Lower lobe of right lung (tissue), 2 donors: ENCODE measurements at regions not wholly inside any gene's neighbourhood (a gene's known extent, or its start where the extent isn't known, plus 50 kb on each side); places are given as distances from the start of the nearest gene placed in this dataset.

Experiments used
- ATAC-seq, 2 donors: fragments of 200-7000 bp; cut with Tn5 transposase; one replicate each; pipeline ENCODE4 v1.9.1; 2020 to 2022; ENCODE audit warnings: mild to moderate bottlenecking in 2 of 2, moderate library complexity in 2 of 2
- DNase-seq: peaks from one replicate; pipeline ENCODE4 v3.0.0-alpha.2; 2020
- H3K27ac ChIP-seq: fragments of 200-600 bp; one replicate; pipeline ENCODE4 v1.8.0; 2022
- H3K27me3 ChIP-seq: fragments of 200-600 bp; one replicate; pipeline ENCODE4 v1.8.0; 2022; ENCODE audit warnings: low read depth
- H3K36me3 ChIP-seq: fragments of 200-600 bp; one replicate; pipeline ENCODE4 v1.8.0; 2022; ENCODE audit warnings: mild to moderate bottlenecking
- H3K4me1 ChIP-seq: fragments of 200-600 bp; one replicate; pipeline ENCODE4 v1.8.0; 2022
- H3K4me3 ChIP-seq: fragments of 200-600 bp; one replicate; pipeline ENCODE4 v1.8.0; 2022; ENCODE audit warnings: mild to moderate bottlenecking
- H3K9me3 ChIP-seq: fragments of 200-600 bp; one replicate; pipeline ENCODE4 v1.8.0; 2022
- intact Hi-C: fragments of 100-400 bp; cut with DNase I; formaldehyde crosslinking; loops from one replicate; pipeline ENCODE4 v1.11.0; 2022
- TF ChIP-seq, protein P1 (sequence below): fragments of 200-600 bp; IDR thresholded peaks from one replicate; pipeline ENCODE4 v1.8.0; 2022; ENCODE audit warnings: antibody characterized with exemption, mild to moderate bottlenecking
- donor health status: DM: no; HTN: yes; CAD: no; lungs with severe emphysema.

DNA sequence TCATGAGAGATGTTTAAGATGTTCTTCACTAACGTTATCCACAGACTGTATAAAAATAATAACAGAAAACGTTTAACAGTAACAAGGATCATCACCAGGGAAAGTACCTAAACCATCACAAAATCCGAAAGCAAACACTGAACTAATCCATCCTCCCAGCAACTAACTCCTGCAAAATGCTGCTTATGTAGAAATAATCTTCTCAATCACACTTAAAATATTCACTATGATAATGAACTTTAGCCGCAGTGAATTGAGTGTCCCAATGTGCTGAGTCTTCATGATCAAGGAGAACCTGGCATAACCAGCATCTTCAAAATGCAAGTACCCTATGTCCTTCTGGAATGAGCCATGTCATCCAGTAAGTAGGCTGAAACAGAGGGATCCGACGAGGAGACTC is 166.1 kb downstream of the LTN1 start:
- Histone ChIP-seq H3K36me3 (no peaks in the 10 kb centered on the region), H3K27ac (no peak overlapping the region), H3K9me3 (no peaks in the 10 kb centered on the region), H3K4me1 (peaks cover 11% of the 10 kb centered on the region), H3K4me3 (no peak overlapping the region), H3K27me3 (no peaks in the 10 kb centered on the region)
- intact Hi-C loops = no loop called here
- DNase-seq = no peak
- TF ChIP-seq, protein P1, sequence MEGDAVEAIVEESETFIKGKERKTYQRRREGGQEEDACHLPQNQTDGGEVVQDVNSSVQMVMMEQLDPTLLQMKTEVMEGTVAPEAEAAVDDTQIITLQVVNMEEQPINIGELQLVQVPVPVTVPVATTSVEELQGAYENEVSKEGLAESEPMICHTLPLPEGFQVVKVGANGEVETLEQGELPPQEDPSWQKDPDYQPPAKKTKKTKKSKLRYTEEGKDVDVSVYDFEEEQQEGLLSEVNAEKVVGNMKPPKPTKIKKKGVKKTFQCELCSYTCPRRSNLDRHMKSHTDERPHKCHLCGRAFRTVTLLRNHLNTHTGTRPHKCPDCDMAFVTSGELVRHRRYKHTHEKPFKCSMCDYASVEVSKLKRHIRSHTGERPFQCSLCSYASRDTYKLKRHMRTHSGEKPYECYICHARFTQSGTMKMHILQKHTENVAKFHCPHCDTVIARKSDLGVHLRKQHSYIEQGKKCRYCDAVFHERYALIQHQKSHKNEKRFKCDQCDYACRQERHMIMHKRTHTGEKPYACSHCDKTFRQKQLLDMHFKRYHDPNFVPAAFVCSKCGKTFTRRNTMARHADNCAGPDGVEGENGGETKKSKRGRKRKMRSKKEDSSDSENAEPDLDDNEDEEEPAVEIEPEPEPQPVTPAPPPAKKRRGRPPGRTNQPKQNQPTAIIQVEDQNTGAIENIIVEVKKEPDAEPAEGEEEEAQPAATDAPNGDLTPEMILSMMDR = no peak
- no peak for ATAC-seq

DNA sequence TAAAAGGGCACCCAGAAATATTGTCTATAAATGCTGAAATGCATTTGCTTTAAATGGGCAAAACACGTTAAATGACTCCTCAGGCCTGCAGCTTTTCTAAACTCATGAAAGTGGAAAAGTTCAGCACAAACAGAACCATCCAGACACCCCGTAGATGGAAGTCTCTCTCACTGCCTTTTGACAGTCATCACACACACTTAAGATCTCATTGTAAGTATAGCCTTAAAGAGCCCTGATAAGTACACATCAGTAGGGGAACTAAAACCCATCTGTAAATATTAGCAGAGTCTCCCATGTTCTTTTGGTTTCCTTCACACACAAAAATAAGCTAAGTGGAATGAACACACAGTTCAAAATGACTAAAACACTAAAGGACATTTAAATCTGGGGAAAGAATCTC is 166.7 kb downstream of the LTN1 start:
- H3K4me3 ChIP-seq = no peak overlapping the region
- H3K36me3 ChIP-seq = no peaks in the 10 kb centered on the region
- TF ChIP-seq, protein P1 = no peak
- no peaks in the 10 kb centered on the region for H3K27me3 ChIP-seq
- no peaks in the 10 kb centered on the region for H3K9me3 ChIP-seq
- intact Hi-C loops = no loop called here
- ATAC-seq (no peak), DNase-seq (no peak)
- no peak overlapping the region for H3K27ac ChIP-seq
- H3K4me1 ChIP-seq = peaks cover 11% of the 10 kb centered on the region

DNA sequence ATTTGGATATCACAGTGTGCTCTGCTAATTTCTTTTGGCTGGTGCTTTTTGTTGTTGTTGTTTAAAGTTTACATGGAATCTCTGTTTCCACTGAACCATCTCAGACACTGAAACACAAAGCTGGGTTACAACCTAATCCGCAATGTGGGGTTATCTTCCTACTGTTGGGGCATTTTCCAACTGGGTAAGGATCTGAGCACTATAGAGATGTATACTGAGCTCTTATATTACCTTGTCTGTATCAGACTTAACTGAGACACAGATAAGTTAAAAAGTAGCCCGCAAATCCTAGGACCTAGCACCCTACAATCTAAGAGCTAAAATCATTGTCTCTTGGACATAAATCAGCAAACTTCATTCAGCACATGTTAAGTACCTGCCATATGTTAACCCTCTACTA is 169.2 kb downstream of the LTN1 start:
- no peak for DNase-seq
- Histone ChIP-seq H3K36me3 (no peaks in the 10 kb centered on the region), H3K4me3 (no peak overlapping the region), H3K27ac (peak overlapping the region; percentile 34), H3K9me3 (no peaks in the 10 kb centered on the region), H3K27me3 (no peaks in the 10 kb centered on the region), H3K4me1 (peaks cover 11% of the 10 kb centered on the region)
- ATAC-seq = no peak
- intact Hi-C loops = no loop called here
- TF ChIP-seq, protein P1 = no peak

DNA sequence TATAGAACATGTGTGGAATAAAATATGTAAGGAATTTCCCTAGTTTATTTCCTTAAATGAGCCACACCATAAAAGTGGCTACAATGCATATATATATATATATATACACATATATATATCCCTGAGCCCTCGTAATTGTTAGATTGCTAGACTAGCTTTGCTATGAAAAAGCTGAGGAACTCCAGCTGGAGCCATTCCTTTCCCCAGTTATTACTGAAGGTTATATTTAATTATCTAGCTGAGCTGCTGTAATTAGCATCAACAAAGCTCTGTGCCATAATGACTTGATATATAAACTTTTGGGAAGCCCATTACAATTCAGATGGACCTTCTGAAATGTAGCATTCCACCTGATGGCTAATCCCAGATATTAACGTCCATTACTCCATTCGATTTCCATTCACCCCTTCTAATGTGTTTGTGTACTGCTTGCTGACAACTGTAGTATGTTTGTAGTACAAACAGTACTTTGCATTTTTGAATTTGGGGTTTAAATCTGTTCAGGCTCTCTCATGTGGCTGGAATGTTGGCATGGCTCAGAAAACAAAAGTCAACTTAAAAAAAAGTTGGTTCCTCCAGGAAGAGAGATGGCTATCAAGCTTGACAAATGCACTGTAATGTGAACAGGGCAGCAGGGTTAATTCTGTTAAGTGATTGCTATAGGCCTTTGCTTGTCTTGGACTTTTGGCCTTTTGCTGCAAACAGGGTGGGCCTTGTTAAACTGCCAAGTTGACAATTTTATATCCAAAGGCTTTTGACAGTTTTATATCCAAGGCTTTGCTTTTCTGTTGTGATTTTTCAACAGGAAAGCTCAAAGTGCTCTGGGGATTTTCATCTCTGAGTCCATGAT is 170.0 kb downstream of the LTN1 start:
- H3K4me3 ChIP-seq = no peak overlapping the region
- intact Hi-C loops = no loop called here
- H3K9me3 ChIP-seq = no peaks in the 10 kb centered on the region
- peak overlapping the region; percentile 49 for H3K27ac ChIP-seq
- H3K36me3 ChIP-seq = no peaks in the 10 kb centered on the region
- no peak for DNase-seq
- TF ChIP-seq, protein P1 = no peak
- no peaks in the 10 kb centered on the region for H3K27me3 ChIP-seq
- ATAC-seq = peak; percentile 74 to 80
- peaks cover 11% of the 10 kb centered on the region for H3K4me1 ChIP-seq

DNA sequence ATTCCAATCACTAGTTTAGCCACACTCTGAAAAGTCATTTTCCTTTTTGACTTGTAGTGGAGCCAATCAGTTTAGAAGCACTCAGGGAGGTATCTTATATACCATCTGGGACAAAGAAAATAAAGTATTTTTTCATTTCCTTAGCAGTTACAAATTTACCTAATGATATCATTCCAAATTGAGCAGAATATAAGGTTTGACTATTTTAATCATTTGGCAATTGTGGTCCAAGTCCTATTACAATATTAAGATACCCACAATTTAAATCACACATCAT is 170.6 kb downstream of the LTN1 start:
- intact Hi-C loops = no loop called here
- H3K27ac ChIP-seq = peak overlapping the region; percentile 49
- ATAC-seq (no peak), DNase-seq (no peak)
- no peaks in the 10 kb centered on the region for H3K36me3 ChIP-seq
- H3K4me3 ChIP-seq = no peak overlapping the region
- H3K27me3 ChIP-seq = no peaks in the 10 kb centered on the region
- no peaks in the 10 kb centered on the region for H3K9me3 ChIP-seq
- TF ChIP-seq, protein P1 = no peak
- peaks cover 11% of the 10 kb centered on the region for H3K4me1 ChIP-seq
